ENCODE measurements at regions not wholly inside any gene's neighbourhood (a gene's known extent, or its start where the extent isn't known, plus 50 kb on each side); places are given as distances from the start of the nearest gene placed in this dataset.
"Not testable (repeated sequence)": the region's sequence is repeated elsewhere in the genome, so short reads cannot be mapped to it uniquely, and the experiment has no call there.

- H3K27me3 Mint-ChIP-seq: no peaks in the 10 kb centered on the region
- no peak overlapping the region for H3K4me3 Mint-ChIP-seq
- no peak overlapping the region for H3K27ac Mint-ChIP-seq
- CTCF ChIA-PET: no interaction called here
- peaks cover 17% of the 10 kb centered on the region for H3K4me1 Mint-ChIP-seq
- no peaks in the 10 kb centered on the region for H3K9me3 Mint-ChIP-seq
- no peaks in the 10 kb centered on the region for H3K36me3 Mint-ChIP-seq
- DNase-seq: no peak
Observed at GRCh38 chr9:22210262-22210661, 201.2 kb upstream of the CDKN2B start.

DNA sequence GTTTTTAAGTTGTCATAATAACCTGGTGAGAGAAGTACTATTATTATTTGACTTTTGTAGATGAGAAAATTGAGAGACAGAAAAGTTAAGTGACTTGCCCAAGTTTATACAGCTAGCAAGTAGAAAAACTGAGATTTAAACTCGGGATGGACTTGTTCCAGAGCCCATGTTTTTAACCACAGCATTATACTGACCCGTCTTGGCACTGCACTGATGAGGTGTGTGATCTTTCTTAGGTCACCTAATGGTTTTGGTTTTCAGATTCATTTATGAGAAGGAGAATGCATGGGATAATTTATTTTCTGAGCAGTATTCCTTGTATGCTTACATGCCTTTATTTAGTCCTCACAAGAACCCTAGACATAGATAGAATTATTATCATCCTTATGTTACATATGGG, 201.8 kb upstream of the CDKN2B start:
- no peak overlapping the region for H3K27ac Mint-ChIP-seq
- CTCF ChIA-PET: no interaction called here
- H3K9me3 Mint-ChIP-seq: no peaks in the 10 kb centered on the region
- no peak for DNase-seq
- no peaks in the 10 kb centered on the region for H3K36me3 Mint-ChIP-seq
- peaks cover 17% of the 10 kb centered on the region for H3K4me1 Mint-ChIP-seq
- no peak overlapping the region for H3K4me3 Mint-ChIP-seq
- H3K27me3 Mint-ChIP-seq: no peaks in the 10 kb centered on the region

GRCh38 chr9:22211588-22212360, 202.7 kb upstream of the CDKN2B start:
- Mint-ChIP-seq H3K27ac (no peak overlapping the region), H3K4me1 (peaks cover 17% of the 10 kb centered on the region), H3K36me3 (no peaks in the 10 kb centered on the region), H3K27me3 (peaks cover 4% of the 10 kb centered on the region), H3K4me3 (no peak overlapping the region), H3K9me3 (no peaks in the 10 kb centered on the region)
- CTCF ChIA-PET: no interaction called here
- no peak for DNase-seq

- DNase-seq: no peak
- Mint-ChIP-seq H3K27ac (no peak overlapping the region), H3K9me3 (no peaks in the 10 kb centered on the region), H3K27me3 (peaks cover 13% of the 10 kb centered on the region), H3K36me3 (no peaks in the 10 kb centered on the region), H3K4me3 (no peak overlapping the region), H3K4me1 (peaks cover 8% of the 10 kb centered on the region)
- CTCF ChIA-PET: no interaction called here
Observed at GRCh38 chr9:22214021-22214420, 204.9 kb upstream of the CDKN2B start.

- DNase-seq: no peak
- Mint-ChIP-seq H3K27me3 (peaks cover 13% of the 10 kb centered on the region), H3K27ac (no peak overlapping the region), H3K9me3 (no peaks in the 10 kb centered on the region), H3K4me1 (peaks cover 4% of the 10 kb centered on the region), H3K36me3 (no peaks in the 10 kb centered on the region), H3K4me3 (no peak overlapping the region)
- CTCF ChIA-PET: no interaction called here
Observed at GRCh38 chr9:22214497-22215031, 205.5 kb upstream of the CDKN2B start.

GRCh38 chr9:22215521-22215920, 206.4 kb upstream of the CDKN2B start:
- H3K9me3 Mint-ChIP-seq: peaks cover 2% of the 10 kb centered on the region
- peaks cover 2% of the 10 kb centered on the region for H3K4me1 Mint-ChIP-seq
- no peak overlapping the region for H3K27ac Mint-ChIP-seq
- CTCF ChIA-PET: no interaction called here
- peaks cover 13% of the 10 kb centered on the region for H3K27me3 Mint-ChIP-seq
- H3K36me3 Mint-ChIP-seq: no peaks in the 10 kb centered on the region
- DNase-seq: no peak
- no peak overlapping the region for H3K4me3 Mint-ChIP-seq

GRCh38 chr9:22216730-22217172, 207.6 kb upstream of the CDKN2B start:
- peaks cover 7% of the 10 kb centered on the region for H3K9me3 Mint-ChIP-seq
- no peak overlapping the region for H3K4me3 Mint-ChIP-seq
- CTCF ChIA-PET: no interaction called here
- H3K4me1 Mint-ChIP-seq: no peaks in the 10 kb centered on the region
- H3K27me3 Mint-ChIP-seq: peaks cover 13% of the 10 kb centered on the region
- H3K36me3 Mint-ChIP-seq: no peaks in the 10 kb centered on the region
- H3K27ac Mint-ChIP-seq: no peak overlapping the region
- no peak for DNase-seq

GRCh38 chr9:22217254-22217653, 208.1 kb upstream of the CDKN2B start:
- Mint-ChIP-seq H3K27ac (no peak overlapping the region), H3K27me3 (peaks cover 13% of the 10 kb centered on the region), H3K4me3 (no peak overlapping the region), H3K4me1 (no peaks in the 10 kb centered on the region), H3K36me3 (no peaks in the 10 kb centered on the region), H3K9me3 (peaks cover 7% of the 10 kb centered on the region)
- CTCF ChIA-PET: no interaction called here
- DNase-seq: no peak

DNA sequence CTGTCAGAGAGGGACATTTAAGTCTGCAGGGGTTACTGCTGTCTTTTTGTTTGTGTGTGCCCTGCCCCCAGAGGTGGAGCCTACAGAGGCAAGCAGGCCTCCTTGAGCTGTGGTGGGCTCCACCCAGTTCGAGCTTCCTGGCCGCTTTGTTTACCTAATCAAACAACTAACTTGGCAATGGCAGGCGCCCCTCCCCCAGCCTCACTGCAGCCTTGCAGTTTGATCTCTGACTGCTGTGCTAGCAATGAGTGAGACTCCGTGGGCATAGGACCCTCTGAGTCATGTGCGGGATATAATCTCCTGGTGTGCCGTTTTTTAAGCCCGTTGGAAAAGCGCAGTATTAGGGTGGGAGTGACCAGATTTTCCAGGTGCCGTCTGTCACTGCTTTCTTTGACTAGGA, 216.8 kb upstream of the CDKN2B start:
- DNase-seq, H3K4me1 Mint-ChIP-seq, H3K4me3 Mint-ChIP-seq, H3K9me3 Mint-ChIP-seq, H3K27ac Mint-ChIP-seq, CTCF ChIA-PET, H3K36me3 Mint-ChIP-seq: not testable (repeated sequence)
- H3K27me3 Mint-ChIP-seq: peaks cover 29% of the 10 kb centered on the region

DNA sequence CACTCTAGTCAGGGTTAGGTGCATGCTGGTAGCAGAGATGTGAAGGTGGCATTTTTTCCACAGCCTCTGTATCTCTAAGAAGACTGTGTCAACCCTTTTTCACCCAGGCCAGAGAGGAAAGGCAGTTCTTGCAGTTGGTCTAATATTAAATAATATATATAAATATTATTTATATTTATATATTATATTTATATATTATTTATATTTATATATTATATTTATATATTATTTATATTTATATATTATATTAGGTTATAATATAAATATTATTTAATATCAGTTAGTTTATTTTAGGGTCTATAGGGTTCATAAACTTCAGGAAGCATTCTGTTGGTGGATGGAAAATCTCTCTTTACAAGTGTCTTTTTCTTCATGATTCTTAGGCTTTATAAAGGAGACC, 218.6 kb upstream of the DMRTA1 start:
- no peak for DNase-seq
- H3K4me1 Mint-ChIP-seq: no peaks in the 10 kb centered on the region
- H3K27ac Mint-ChIP-seq: no peak overlapping the region
- no peak overlapping the region for H3K4me3 Mint-ChIP-seq
- peaks cover 2% of the 10 kb centered on the region for H3K36me3 Mint-ChIP-seq
- CTCF ChIA-PET: interaction anchor here (0.8 kb wide), 1 partner anchor 13 kb away, joined by 4 read pairs; no protein-coding TSS in a partner anchor
- H3K9me3 Mint-ChIP-seq: peaks cover 11% of the 10 kb centered on the region
- peaks cover 45% of the 10 kb centered on the region for H3K27me3 Mint-ChIP-seq

- CTCF ChIA-PET: no interaction called here
- H3K4me1 Mint-ChIP-seq: no peaks in the 10 kb centered on the region
- H3K27ac Mint-ChIP-seq: no peak overlapping the region
- peaks cover 2% of the 10 kb centered on the region for H3K36me3 Mint-ChIP-seq
- peaks cover 11% of the 10 kb centered on the region for H3K9me3 Mint-ChIP-seq
- no peak for DNase-seq
- H3K27me3 Mint-ChIP-seq: peaks cover 44% of the 10 kb centered on the region
- H3K4me3 Mint-ChIP-seq: no peak overlapping the region
Observed at GRCh38 chr9:22228542-22228941, 218.1 kb upstream of the DMRTA1 start.

- CTCF ChIA-PET: no interaction called here
Observed at GRCh38 chr9:22229069-22229468, 217.6 kb upstream of the DMRTA1 start.

GRCh38 chr9:22231309-22231708, 215.3 kb upstream of the DMRTA1 start:
- DNase-seq, H3K4me1 Mint-ChIP-seq, H3K27ac Mint-ChIP-seq, H3K36me3 Mint-ChIP-seq, H3K4me3 Mint-ChIP-seq: not testable (repeated sequence)
- peaks cover 44% of the 10 kb centered on the region for H3K27me3 Mint-ChIP-seq
- H3K9me3 Mint-ChIP-seq: peaks cover 11% of the 10 kb centered on the region
- CTCF ChIA-PET: interaction anchor here (1.1 kb wide), 1 partner anchor 13 kb away, joined by 3 read pairs; no protein-coding TSS in a partner anchor

More at GRCh38 chr9:22229069-22229468, 217.6 kb upstream of the DMRTA1 start:
- peaks cover 47% of the 10 kb centered on the region for H3K27me3 Mint-ChIP-seq
- H3K4me3 Mint-ChIP-seq: no peak overlapping the region
- no peaks in the 10 kb centered on the region for H3K4me1 Mint-ChIP-seq
- H3K27ac Mint-ChIP-seq: no peak overlapping the region
- no peak for DNase-seq
- peaks cover 2% of the 10 kb centered on the region for H3K36me3 Mint-ChIP-seq
- peaks cover 11% of the 10 kb centered on the region for H3K9me3 Mint-ChIP-seq

DNA sequence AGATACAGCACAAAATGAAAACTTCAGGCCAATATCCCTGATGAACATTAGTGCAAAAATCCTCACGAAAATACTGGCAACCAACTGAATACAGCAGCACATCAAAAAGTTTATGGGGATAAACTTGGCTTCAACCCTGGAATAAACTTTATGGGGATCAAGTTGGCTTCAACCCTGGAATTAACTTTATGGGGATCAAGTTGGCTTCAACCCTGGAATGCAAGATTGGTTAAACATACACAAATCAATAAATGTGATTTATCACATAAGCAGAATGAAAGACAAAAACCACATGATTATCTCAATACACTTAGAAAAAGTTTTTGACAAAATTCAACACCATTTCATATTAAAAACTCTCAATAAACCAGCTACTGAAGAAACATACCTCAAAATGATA, 213.7 kb upstream of the DMRTA1 start:
- Mint-ChIP-seq H3K4me3 (no peak overlapping the region), H3K27me3 (peaks cover 43% of the 10 kb centered on the region), H3K4me1 (peaks cover 14% of the 10 kb centered on the region), H3K27ac (no peak overlapping the region), H3K9me3 (peaks cover 11% of the 10 kb centered on the region), H3K36me3 (peaks cover 2% of the 10 kb centered on the region)
- DNase-seq: no peak
- CTCF ChIA-PET: no interaction called here

All from activated naive CD4-positive, alpha-beta T cell treated with anti-CD3 and anti-CD28 coated beads, Interleukin-2, amount 10 ng/mL, durations not matched to agents 7 days and 5 days (primary cell).